ENCODE measurements at regions not wholly inside any gene's neighbourhood (a gene's known extent, or its start where the extent isn't known, plus 50 kb on each side); places are given as distances from the start of the nearest gene placed in this dataset.

DNA sequence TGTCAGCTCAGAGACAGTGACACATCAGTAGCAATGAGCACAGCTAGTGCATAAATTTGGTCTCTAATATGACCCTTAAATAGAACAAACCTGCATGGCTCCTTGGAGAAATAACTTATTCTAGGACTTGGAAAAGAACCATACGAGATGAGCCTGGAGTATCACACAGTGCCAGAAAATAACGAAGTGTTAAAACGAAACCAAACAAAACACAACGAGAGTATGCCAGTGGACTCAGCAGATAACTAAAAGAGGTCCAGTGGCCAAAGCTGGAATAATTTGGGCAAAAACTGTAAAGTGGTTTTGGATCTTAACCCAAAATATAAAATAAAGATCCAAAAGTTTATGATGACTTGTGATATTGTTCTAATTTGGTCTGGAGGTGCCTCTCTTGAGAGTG is 1599.0 kb upstream of the LRRTM1 start:
- TF ChIP-seq, protein P1, sequence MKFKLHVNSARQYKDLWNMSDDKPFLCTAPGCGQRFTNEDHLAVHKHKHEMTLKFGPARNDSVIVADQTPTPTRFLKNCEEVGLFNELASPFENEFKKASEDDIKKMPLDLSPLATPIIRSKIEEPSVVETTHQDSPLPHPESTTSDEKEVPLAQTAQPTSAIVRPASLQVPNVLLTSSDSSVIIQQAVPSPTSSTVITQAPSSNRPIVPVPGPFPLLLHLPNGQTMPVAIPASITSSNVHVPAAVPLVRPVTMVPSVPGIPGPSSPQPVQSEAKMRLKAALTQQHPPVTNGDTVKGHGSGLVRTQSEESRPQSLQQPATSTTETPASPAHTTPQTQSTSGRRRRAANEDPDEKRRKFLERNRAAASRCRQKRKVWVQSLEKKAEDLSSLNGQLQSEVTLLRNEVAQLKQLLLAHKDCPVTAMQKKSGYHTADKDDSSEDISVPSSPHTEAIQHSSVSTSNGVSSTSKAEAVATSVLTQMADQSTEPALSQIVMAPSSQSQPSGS (tag by site-specific recombination; IDR thresholded peaks at IDR 0.05; ENCODE audit: low read depth): no peak
- no peak for TF ChIP-seq HOXC10 (CRISPR knock-in tag; IDR thresholded peaks at IDR 0.05)

All from HEK293 (cell line).